GM23338 (cell line): ENCODE measurements at regions not wholly inside any gene's neighbourhood (a gene's known extent, or its start where the extent isn't known, plus 50 kb on each side); places are given as distances from the start of the nearest gene placed in this dataset.
"Not testable (repeated sequence)": the region's sequence is repeated elsewhere in the genome, so short reads cannot be mapped to it uniquely, and the experiment has no call there.

ENCODE experiments used
- ATAC-seq: fragments of 200-7000 bp; cut with Tn5 transposase; 3 replicates; pipeline ENCODE4 v1.9.1; 2020
- DNase-seq: peaks from one replicate; pipeline ENCODE4 v3.0.0-alpha.2; 2015; ENCODE audit warnings: low spot score
- H2AFZ ChIP-seq: fragments of 200-600 bp; sonication (generic); 2 replicates; pipeline ENCODE4 v1.8.0; 2016; ENCODE audit warnings: antibody characterized with exemption, mild to moderate bottlenecking, moderate library complexity
- H3F3A ChIP-seq: fragments of 200-600 bp; sonication (generic); replicated peaks from 2 replicates; pipeline ENCODE4 v1.8.0; 2017; ENCODE audit warnings: antibody characterized with exemption, mixed run types, low read depth
- H3K27ac ChIP-seq: fragments of 200-600 bp; sonication (generic); 2 replicates; pipeline ENCODE4 v1.6.1; 2016; ENCODE audit warnings: low read depth
- H3K27me3 ChIP-seq: fragments of 200-600 bp; sonication (generic); 2 replicates; pipeline ENCODE4 v1.8.0; 2016; ENCODE audit warnings: mild to moderate bottlenecking, mixed run types, moderate library complexity; ENCODE audit not compliant: insufficient read depth
- H3K36me3 ChIP-seq: fragments of 200-600 bp; sonication (generic); 2 replicates; pipeline ENCODE4 v1.8.0; 2016; ENCODE audit warnings: mild to moderate bottlenecking; ENCODE audit not compliant: insufficient read depth
- H3K4me1 ChIP-seq: fragments of 200-600 bp; sonication (generic); 2 replicates; pipeline ENCODE4 v1.8.0; 2016; ENCODE audit warnings: mild to moderate bottlenecking, moderate library complexity; ENCODE audit not compliant: insufficient read depth
- H3K4me2 ChIP-seq: fragments of 200-600 bp; sonication (generic); 2 replicates; pipeline ENCODE4 v1.7.1; 2017; ENCODE audit warnings: mixed run types
- H3K4me3 ChIP-seq: fragments of 200-600 bp; sonication (generic); 2 replicates; pipeline ENCODE4 v1.6.1; 2016; ENCODE audit warnings: mixed run types
- H3K79me2 ChIP-seq: fragments of 200-600 bp; sonication (generic); replicated peaks from 2 replicates; pipeline ENCODE4 v1.8.0; 2017; ENCODE audit warnings: mild to moderate bottlenecking; ENCODE audit not compliant: insufficient read depth
- H3K9me2 ChIP-seq: fragments of 200-600 bp; sonication (generic); 2 replicates; pipeline ENCODE4 v1.8.0; 2017; ENCODE audit not compliant: insufficient read depth
- H4K20me1 ChIP-seq: fragments of 200-600 bp; sonication (generic); replicated peaks from 2 replicates; pipeline ENCODE4 v1.8.0; 2017; ENCODE audit warnings: mild to moderate bottlenecking; ENCODE audit not compliant: insufficient read depth
- H3K27ac Mint-ChIP-seq: 2 replicates; pipeline ENCODE4 v1.8.0; 2020; ENCODE audit warnings: inconsistent platforms, mild to moderate bottlenecking, moderate library complexity, mixed read lengths
- H3K27me3 Mint-ChIP-seq: 3 replicates; pipeline ENCODE4 v1.8.0; 2022; ENCODE audit warnings: low read depth, mild to moderate bottlenecking, moderate library complexity, mixed read lengths, inconsistent platforms; ENCODE audit not compliant: insufficient read depth, poor library complexity
- H3K36me3 Mint-ChIP-seq: 3 replicates; pipeline ENCODE4 v1.8.0; 2021; ENCODE audit warnings: low read depth, mild to moderate bottlenecking, inconsistent platforms, moderate library complexity, mixed read lengths
- H3K4me1 Mint-ChIP-seq: 3 replicates; pipeline ENCODE4 v1.8.0; 2020; ENCODE audit warnings: mild to moderate bottlenecking, inconsistent platforms, mixed read lengths
- H3K4me3 Mint-ChIP-seq: 3 replicates; pipeline ENCODE4 v1.8.0; 2021; ENCODE audit warnings: moderate library complexity, mild to moderate bottlenecking, inconsistent platforms, mixed read lengths
- H3K9me3 Mint-ChIP-seq: 3 replicates; pipeline ENCODE4 v1.8.0; 2020; ENCODE audit warnings: moderate library complexity, mild to moderate bottlenecking, inconsistent platforms, mixed read lengths
- CREB1 ChIP-seq: fragments of 250-450 bp; sonication (Bioruptor Pico); IDR thresholded peaks from 2 replicates; pipeline ENCODE4 v1.5.0; 2020; ENCODE audit warnings: low read depth, mild to moderate bottlenecking, moderate library complexity
- CTCF ChIP-seq, 2 experiments: fragments of 200-600 bp in 1 of 2; sonication (generic) in 1 of 2; conservative IDR thresholded peaks; 2 replicates each; pipeline versions ENCODE4 v1.5.1 to v1.6.1; 2016 to 2017; ENCODE audit warnings: antibody characterized with exemption in 2 of 2, low read depth in 2 of 2, mild to moderate bottlenecking in 2 of 2, moderate library complexity in 1 of 2
- ETS1 ChIP-seq: IDR thresholded peaks from 2 replicates; pipeline ENCODE4 v1.6.1; 2016; ENCODE audit warnings: antibody characterized with exemption
- EZH2 ChIP-seq: fragments of 200-600 bp; sonication (generic); IDR thresholded peaks from one replicate; pipeline ENCODE4 v1.8.0; 2017; ENCODE audit warnings: antibody characterized with exemption, mild to moderate bottlenecking, low read depth; ENCODE audit not compliant: unreplicated experiment
- EZH2phosphoT487 ChIP-seq: fragments of 200-600 bp; sonication (generic); IDR thresholded peaks from one replicate; pipeline ENCODE4 v1.8.1; 2018; ENCODE audit warnings: antibody characterized with exemption; ENCODE audit not compliant: unreplicated experiment
- JUNB ChIP-seq: IDR thresholded peaks from one replicate; pipeline ENCODE4 v1.6.1; 2016; ENCODE audit warnings: antibody characterized with exemption; ENCODE audit not compliant: unreplicated experiment
- POLR2AphosphoS5 ChIP-seq: IDR thresholded peaks from 2 replicates; pipeline ENCODE4 v1.6.1; 2016; ENCODE audit warnings: antibody characterized with exemption, low read depth
- REST ChIP-seq: IDR thresholded peaks from one replicate; pipeline ENCODE4 v1.6.1; 2018; ENCODE audit warnings: antibody characterized with exemption; ENCODE audit not compliant: unreplicated experiment
- STAT1 ChIP-seq: IDR thresholded peaks from one replicate; pipeline ENCODE4 v1.6.1; 2016; ENCODE audit warnings: antibody characterized with exemption; ENCODE audit not compliant: unreplicated experiment
- ZNF114 ChIP-seq: fragments of 250-450 bp; sonication (Bioruptor Pico); IDR thresholded peaks from 2 replicates; pipeline ENCODE4 v1.5.0; 2020; ENCODE audit warnings: mild to moderate bottlenecking, moderate library complexity
- ZNF462 ChIP-seq: fragments of 250-450 bp; sonication (Bioruptor Pico); IDR thresholded peaks from 2 replicates; pipeline ENCODE4 v1.5.0; 2020; ENCODE audit warnings: mild to moderate bottlenecking, moderate library complexity

- not testable (repeated sequence) for H3K36me3 Mint-ChIP-seq, H3K27me3 Mint-ChIP-seq, H3K4me1 Mint-ChIP-seq, H3K9me2 ChIP-seq, H3K36me3 ChIP-seq, H3K4me3 ChIP-seq, H4K20me1 ChIP-seq, H3K79me2 ChIP-seq, DNase-seq, H3K9me3 Mint-ChIP-seq, H2AFZ ChIP-seq, H3F3A ChIP-seq, H3K27ac ChIP-seq, H3K27ac Mint-ChIP-seq, H3K4me3 Mint-ChIP-seq, H3K4me2 ChIP-seq, ATAC-seq, H3K4me1 ChIP-seq, H3K27me3 ChIP-seq
These were observed 208.8 kb downstream of the KDM5D start for GRCh38 chrY:19535697-19536096.

- H3K36me3 Mint-ChIP-seq = no peaks in the 10 kb centered on the region
- H3K27me3 Mint-ChIP-seq = peaks cover 4% of the 10 kb centered on the region
- no peak for ATAC-seq
- Histone ChIP-seq H3K27ac (no peak overlapping the region), H3F3A (no peaks in the 10 kb centered on the region), H2AFZ (no peak overlapping the region), H3K36me3 (no peaks in the 10 kb centered on the region), H3K79me2 (no peaks in the 10 kb centered on the region), H3K4me2 (no peak overlapping the region), H3K9me2 (no peaks in the 10 kb centered on the region), H3K4me1 (no peaks in the 10 kb centered on the region), H3K4me3 (no peak overlapping the region), H3K27me3 (no peaks in the 10 kb centered on the region), H4K20me1 (no peaks in the 10 kb centered on the region; the same call in 1 of the 2 replicates)
- no peaks in the 10 kb centered on the region for H3K4me1 Mint-ChIP-seq
- H3K27ac Mint-ChIP-seq = no peak overlapping the region
- no peaks in the 10 kb centered on the region; the same call in 2 of the 3 replicates for H3K9me3 Mint-ChIP-seq
- H3K4me3 Mint-ChIP-seq = no peak overlapping the region
- no peak for DNase-seq
- TF ChIP-seq EZH2phosphoT487 = no peak
- TF ChIP-seq STAT1 = no peak
- TF ChIP-seq ZNF462 (CRISPR knock-in tag) = no peak
- TF ChIP-seq ZNF114 = no peak
- TF ChIP-seq CTCF (conservative IDR thresholded peaks at IDR 0.05; ENCODE audit: low read depth in 2 of 2) = no peak
- TF ChIP-seq CREB1 (CRISPR knock-in tag) = no peak
- TF ChIP-seq EZH2 = no peak
- no peak for TF ChIP-seq JUNB
- TF ChIP-seq ETS1 = no peak
- TF ChIP-seq POLR2AphosphoS5 = no peak
- no peak for TF ChIP-seq REST
These were observed 222.6 kb downstream of the KDM5D start for GRCh38 chrY:19521976-19522375.
